GM18870 (cell line): ENCODE measurements at regions not wholly inside any gene's neighbourhood (a gene's known extent, or its start where the extent isn't known, plus 50 kb on each side); places are given as distances from the start of the nearest gene placed in this dataset.
"Not testable (repeated sequence)": the region's sequence is repeated elsewhere in the genome, so short reads cannot be mapped to it uniquely, and the experiment has no call there.

Experiments used
- ATAC-seq: cut with Tn5 transposase; IDR thresholded peaks from one replicate; pipeline ENCODE4 v1.9.1; 2021; ENCODE audit warnings: moderate library complexity; ENCODE audit not compliant: unreplicated experiment

GRCh38 chr2:89246620-89247019, 555.1 kb downstream of the RPIA start:
- ATAC-seq: not testable (repeated sequence)

DNA sequence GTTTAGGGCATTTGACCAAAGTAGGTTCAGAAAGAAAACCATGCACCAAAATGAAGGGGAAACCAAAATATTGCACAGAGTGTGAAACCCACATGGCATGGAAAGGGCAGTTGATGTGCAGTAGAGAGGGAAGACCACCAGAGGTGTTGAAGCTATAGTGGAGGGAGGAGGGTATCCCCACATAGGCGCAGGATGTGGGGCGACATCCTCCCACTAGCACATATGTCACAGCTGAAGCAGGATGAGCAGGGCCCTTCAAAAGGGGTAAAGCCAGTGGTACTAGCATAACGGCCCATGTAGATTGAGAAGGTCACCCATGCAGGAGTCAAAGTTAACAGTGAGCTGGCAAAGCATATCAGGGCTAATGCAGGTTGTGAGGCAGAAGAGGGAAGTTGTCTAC, 563.5 kb downstream of the RPIA start:
- not testable (repeated sequence) for ATAC-seq

DNA sequence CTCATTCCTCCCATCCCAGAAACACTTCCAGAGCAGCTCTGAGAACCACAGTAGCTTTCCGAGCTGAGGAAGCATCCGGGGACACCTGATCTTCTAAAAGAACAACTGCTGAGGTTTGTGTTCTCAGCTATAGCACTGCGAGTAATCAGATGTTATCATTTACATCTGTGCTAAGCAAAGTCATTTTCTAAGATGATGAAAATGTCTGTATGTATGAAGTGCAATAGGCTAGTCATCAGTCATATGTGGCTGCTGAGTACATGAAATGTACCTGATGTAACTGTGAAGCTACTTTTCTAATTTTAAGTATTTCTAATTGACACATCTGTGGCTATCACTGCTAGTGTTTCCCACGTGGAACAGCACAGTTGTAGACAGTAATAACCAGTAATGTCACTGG, 582.0 kb downstream of the RPIA start:
- ATAC-seq: not testable (repeated sequence)

GRCh38 chr2:89280536-89280935, 589.1 kb downstream of the RPIA start:
- not testable (repeated sequence) for ATAC-seq

DNA sequence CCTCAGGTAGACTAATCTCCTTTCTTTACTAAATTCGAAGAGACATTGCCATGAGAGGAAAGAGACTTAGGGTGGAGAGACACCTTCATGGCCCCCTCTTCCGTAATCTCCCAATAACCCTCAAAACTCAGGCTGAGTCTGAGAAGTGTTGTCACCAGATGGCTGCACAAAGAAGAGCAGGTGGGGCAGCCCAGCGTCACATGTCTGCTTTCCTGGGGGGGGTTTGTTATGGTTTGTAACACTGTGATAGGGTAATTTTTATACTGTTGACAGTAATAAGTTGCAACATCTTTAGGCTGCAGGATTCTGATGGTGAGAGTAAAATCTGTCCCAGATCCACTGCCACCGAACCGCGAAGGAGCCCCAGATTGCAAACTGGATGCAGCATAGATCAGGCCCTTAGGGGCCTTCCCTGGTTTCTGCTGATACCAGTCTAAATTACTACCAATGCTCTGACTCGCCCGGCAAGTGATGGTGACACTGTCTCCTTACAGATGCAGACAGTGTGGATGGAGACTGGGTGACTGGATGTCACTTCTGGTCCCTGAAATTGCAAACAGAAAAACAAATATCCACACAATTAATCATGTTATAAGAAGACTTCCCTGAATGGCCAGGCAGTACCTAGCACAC, 595.1 kb downstream of the RPIA start:
- not testable (repeated sequence) for ATAC-seq

DNA sequence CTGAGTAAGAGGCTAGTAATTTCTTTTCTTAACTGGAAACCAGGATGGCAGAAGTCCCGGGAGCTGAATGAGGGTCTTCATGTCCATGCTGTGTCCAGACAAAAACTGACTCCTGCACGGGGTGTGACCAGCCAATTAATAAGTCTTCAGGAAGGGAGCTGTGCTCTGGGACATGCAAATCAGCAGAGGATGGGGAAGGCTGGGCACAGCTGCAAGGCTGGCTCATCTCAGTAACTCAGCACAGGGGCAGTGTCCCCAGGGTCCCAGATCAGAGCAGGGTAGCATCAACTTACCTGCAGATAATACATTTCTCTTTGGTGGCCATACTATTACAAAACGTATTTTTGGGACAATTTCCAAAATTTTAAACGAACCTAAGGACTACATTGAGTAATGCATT, 595.6 kb downstream of the RPIA start:
- ATAC-seq: not testable (repeated sequence)

GRCh38 chr2:89291717-89292298, 600.3 kb downstream of the RPIA start:
- ATAC-seq: not testable (repeated sequence)

GRCh38 chr2:89293399-89293798, 601.9 kb downstream of the RPIA start:
- ATAC-seq: not testable (repeated sequence)

- not testable (repeated sequence) for ATAC-seq
Observed at GRCh38 chr2:89294335-89294734, 602.9 kb downstream of the RPIA start.

GRCh38 chr2:89296820-89297398, 605.4 kb downstream of the RPIA start:
- ATAC-seq: not testable (repeated sequence)

DNA sequence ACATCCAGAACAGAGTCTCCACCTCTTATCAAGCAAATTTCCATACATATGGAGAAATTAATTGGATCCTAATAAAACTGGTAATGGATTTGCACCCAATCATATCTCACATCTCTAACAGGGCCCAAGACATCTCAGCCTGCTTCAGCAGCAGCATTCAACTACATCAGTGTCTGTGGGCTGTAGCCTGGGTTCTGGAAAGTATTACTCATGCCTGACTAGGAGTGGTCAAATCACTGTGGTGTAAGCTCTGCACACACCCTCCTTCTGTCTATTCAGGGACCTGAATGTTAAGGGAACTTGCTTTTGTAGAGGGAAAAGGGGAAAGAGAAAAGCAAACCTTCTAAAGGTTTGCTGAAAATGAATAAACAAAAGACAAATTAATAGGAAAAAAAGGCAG, 607.7 kb downstream of the RPIA start:
- peak; percentile 60 for ATAC-seq

GRCh38 chr2:89305623-89306022, 614.1 kb downstream of the RPIA start:
- ATAC-seq: not testable (repeated sequence)

DNA sequence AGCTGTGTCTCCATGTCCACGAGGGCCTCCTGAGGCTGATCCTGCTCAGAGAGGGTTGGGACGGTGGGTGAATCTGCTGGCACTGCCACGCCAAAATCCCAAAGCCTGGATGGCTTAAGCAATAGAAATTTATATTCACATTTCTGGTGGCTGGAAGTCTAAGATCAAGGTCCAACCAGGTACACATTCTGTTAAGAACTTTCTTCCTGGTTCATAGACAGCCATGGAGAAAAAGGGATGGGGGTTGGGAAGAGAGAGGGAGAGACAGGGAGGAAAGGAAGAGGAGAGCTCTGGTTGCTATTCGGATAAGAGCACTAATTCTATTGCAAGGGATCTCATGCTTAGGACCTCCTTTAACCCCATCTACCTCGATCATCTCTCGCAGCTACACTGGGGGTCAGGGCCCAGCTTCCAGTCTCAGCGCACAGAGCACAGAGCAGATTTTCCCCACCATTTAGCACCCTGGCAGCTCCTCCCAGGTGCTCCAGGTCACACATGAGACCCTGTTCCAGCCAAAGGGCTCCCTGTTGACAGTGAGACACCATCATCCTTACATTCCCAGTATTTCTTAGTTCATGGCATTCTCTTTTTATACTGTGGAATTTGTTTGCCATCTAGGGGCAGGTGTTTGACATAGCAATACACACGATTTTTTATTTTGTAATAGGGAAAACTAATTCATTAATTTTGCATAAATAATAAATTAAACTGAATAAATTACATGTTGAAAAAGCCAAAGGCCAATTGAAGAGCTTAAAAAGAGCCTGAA, 615.6 kb downstream of the RPIA start:
- not testable (repeated sequence) for ATAC-seq

GRCh38 chr2:89318990-89319389, 627.5 kb downstream of the RPIA start:
- ATAC-seq: not testable (repeated sequence)

GRCh38 chr2:89325894-89326293, 634.4 kb downstream of the RPIA start:
- ATAC-seq: not testable (repeated sequence)

DNA sequence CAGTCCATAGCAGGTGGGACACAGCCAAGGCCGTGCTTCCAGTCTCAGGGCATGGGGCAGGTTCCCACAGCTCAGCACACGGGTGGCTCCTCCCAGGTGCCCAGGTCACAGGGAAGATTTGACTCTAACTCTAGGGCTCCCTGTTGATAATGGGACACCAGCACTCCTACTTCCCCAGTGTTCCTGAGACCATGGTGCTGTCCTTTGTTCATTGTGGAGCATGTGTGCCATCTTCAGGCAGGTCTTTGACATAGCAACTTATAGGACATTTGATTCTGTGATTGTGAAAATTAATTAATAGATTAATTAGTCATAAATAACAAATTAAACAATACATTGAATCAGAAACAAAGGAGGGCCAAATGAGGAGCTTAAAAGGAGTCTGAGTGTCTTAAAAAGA, 635.0 kb downstream of the RPIA start:
- not testable (repeated sequence) for ATAC-seq

GRCh38 chr2:89328790-89329189, 637.3 kb downstream of the RPIA start:
- not testable (repeated sequence) for ATAC-seq
